GM21526 (cell line): ENCODE measurements at regions not wholly inside any gene's neighbourhood (a gene's known extent, or its start where the extent isn't known, plus 50 kb on each side); places are given as distances from the start of the nearest gene placed in this dataset.

Experiments used
- ATAC-seq: cut with Tn5 transposase; IDR thresholded peaks from one replicate; pipeline ENCODE4 v1.9.1; 2021; ENCODE audit warnings: moderate library complexity; ENCODE audit not compliant: unreplicated experiment, low FRiP score

DNA sequence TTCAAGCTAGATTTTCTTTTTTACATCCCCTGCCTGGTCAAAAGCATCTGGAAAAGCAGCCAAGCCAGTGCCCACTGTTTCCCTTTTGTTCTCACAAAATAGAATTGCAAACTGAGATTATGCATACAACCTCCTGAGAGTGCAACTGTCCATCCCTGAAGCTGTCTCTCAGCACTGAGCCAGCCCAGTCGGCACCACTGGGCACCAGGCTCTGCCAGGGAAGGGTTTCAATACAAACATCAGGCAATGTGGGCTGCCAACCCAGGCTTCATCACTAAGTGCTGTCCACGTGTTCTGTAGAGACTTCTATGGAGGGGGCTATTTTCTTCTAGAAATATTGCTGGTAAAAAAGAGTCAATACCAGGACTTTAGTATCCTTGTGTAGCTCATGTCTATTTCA, 356.3 kb upstream of the TBL1XR1 start:
- no peak for ATAC-seq

DNA sequence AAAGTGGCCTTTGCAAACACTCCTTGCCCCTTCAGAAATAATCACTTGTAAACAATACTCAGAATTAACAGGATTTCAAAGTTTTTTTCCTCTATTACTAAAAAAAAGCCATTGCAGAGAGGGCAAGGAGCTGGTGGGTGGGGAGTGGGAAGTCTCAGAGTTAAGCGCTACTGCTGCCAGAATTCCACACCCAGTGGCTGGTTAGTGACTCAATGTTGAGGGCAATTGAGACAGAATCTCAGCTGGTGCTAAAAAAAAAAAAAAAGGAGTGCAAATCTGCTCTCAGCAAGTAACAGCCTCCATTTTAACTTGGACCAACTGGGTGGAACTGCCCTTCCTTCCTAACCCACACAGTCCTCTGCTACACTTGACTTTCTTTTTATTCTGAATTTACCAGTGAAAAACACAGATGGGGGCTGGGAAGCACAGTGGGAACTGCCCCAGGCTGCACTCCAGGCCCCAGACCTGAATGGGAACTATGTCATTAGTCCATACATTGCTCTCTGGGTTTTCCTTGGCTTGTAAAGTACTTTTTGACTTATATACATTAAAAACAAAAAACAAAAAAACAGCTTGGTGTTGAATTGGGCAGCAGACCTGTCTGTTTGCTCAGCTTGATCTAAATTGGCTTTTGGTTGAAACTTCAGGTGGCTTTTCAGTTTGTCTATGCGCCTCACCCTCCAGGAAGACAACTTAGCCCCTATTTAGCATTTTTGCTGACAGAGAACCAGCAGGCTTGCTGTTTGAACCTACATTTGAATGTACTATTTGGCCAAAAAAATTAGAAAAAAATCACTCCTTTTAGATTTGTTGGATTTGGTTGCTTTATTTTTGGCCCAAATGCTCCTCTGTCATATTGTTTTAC, 357.8 kb upstream of the TBL1XR1 start:
- ATAC-seq: no peak

DNA sequence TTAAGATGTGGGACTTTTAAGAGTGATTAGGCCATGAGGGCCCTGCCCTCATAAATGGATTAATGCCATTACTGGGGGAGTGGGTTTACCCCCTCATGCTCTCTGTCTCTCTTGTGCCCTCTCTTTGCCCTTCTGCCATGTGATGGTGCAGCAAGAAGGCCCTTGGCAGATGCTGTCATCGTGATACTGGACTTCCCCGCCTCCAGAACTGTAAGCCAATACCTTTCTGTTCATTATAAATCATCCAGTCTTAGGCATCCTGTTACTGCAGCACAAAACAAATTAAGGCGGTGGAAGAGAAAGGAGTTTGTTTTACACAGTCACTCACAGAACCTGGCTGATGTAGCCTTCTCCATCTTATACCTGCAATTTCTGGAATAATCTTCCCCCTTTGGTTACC, 360.3 kb upstream of the TBL1XR1 start:
- no peak for ATAC-seq

DNA sequence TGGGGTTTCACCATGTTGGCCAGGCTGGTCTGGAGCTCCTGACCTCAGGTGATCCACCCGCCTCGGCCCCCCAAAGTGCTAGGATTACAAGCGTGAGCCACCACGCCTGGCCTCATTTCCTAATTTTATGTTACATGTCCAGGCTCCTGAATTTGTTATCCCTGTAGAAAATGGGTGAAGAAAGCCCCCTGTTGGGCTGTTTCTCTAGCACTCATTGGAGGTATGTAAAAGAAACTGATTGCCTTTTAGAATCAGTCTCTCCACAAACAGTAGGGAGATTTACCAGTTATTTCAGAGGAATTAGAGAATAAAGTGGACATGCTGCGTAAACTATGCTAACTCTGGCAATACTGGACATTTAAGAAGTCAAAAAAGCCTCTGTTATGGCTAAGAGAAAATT, 364.1 kb upstream of the TBL1XR1 start:
- ATAC-seq: no peak

DNA sequence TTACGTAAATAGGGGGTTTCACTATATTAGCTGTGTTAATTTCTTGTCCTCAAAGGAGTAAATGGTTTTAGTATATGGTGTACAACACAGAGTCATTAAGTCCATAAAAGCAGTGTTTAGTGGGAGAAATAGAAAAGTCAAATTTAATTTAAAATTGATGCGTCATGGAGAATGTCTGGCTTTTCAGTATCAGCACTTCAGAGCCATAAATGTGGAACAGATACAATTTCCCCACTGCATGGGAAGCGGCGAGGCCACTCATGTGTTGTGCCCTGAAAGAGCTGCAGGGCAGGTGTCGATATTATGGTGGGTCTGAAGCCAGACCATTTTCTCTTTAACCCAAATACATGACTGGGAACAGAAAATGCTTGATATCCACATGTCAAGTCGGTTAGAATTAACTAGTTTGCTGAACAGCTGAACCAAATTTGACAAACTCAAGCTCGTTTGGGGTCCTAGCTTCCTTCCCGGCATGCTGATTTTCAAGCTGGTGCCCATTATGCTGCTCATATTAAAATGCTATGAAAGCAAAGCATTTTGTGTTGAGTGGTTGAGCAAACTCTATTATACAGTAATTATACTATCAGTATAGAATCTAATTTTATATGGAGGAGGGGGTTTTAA, 364.6 kb upstream of the TBL1XR1 start:
- no peak for ATAC-seq

- no peak for ATAC-seq
These were observed 366.0 kb upstream of the TBL1XR1 start for GRCh38 chr3:177563243-177563780.

GRCh38 chr3:177563792-177564191, 366.5 kb upstream of the TBL1XR1 start:
- no peak for ATAC-seq

DNA sequence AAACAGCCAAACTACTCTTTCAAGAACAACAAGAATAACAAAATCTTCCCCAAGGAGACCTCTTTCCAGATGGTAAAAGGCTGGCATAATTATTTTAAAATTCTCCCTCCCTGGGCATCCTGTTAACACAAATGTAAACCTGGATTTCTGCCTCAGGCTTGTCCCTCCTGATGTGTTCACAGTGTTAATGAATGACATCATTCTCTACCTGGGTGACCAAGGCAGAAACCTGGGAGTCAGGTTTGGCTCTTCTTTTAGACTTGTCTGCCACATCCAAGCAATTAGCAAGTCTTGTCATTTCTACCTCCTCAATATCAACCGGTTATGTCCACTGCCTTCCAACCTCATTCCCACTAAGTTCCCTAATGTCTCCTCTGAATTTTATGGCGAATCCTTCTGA, 368.7 kb upstream of the TBL1XR1 start:
- ATAC-seq: no peak

- no peak for ATAC-seq
These were observed 370.6 kb upstream of the TBL1XR1 start for GRCh38 chr3:177567833-177568232.

DNA sequence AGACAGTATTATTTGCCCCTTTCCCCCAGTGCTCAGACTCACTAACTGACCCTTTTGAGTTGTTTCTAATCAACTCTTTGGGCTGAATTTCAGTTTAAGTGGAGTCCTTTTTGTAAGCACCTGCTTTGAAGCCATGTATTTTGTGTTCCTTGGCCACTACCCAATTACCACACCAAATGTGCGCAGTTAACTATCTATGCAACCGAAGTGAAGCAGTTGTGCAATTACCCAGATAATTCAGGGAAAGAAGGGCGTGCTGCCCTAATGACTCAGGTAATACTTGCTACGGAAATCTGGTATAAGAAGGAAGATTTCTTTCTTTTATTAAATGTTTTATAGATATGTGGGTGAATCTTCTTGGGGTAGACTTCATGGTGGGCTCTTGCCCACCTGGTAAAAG, 371.9 kb upstream of the TBL1XR1 start:
- no peak for ATAC-seq

DNA sequence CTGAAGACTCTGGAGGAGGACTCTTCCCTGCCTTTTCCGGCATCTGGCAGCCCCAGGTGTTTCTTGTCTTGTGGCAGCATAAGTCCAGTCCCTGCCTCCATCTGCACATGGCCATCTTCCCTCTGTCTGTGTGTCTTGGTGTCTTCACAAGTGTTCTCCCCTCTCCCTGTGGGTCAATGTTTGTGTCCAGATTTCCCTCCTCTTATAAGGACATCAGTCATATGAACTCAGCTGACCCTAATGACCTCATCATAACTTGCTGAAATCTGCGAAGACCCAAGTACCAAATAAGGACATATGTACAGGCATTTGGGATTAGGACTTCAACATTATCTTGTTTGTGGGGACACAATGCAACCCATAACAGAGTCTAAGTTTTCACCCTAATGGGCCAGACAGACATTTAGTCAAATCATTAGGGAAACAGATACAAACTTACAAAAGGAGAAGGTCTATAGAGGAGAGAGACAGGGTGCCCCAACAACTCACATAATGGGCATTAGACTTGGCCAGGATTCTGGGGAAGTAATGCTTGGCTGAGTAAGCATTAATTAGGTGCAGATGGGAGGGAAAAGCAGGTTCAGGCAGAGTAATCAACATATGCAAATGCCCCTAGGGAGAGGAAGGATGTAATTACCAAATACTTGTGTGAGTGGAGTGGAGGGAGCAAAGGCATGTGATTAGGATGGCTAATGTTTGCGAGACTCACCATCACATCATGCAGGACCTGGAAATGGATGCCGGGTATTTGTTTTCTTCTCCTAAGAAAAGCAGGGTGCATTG, 372.8 kb upstream of the TBL1XR1 start:
- no peak for ATAC-seq

GRCh38 chr3:177571271-177571943, 374.1 kb upstream of the TBL1XR1 start:
- ATAC-seq: no peak

- no peak for ATAC-seq
These were observed 374.6 kb upstream of the TBL1XR1 start for GRCh38 chr3:177571944-177572315.

DNA sequence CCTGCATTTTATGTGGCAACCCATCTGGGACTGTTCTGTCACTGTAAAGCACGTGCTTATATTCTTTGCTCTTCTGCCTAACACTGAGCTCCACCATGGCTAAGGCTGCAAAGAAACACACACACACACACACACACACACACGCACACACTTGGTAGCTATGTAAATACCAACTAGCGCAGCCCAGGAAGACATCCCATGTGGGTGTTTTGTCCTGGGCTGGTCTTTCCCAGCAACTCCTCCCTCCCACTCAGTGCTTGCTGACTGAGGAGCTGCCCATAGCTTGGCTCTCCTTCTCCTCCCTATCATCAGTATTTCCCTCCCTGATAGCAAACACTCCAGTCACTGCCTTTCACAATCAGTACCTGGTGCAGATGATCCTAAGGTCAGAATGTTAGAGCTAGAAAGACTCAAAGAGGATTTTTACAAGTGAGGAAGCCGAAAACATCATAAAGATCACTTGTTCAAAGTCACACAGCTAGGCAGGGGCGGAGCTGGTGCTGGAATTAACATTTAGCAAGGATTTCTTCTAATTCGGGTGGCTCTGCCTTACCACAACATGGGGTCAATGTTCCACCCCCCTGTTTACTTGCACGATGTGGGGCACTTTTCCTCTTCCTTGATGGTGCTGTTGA, 377.1 kb upstream of the TBL1XR1 start:
- no peak for ATAC-seq

GRCh38 chr3:177576746-177577145, 379.5 kb upstream of the TBL1XR1 start:
- no peak for ATAC-seq

DNA sequence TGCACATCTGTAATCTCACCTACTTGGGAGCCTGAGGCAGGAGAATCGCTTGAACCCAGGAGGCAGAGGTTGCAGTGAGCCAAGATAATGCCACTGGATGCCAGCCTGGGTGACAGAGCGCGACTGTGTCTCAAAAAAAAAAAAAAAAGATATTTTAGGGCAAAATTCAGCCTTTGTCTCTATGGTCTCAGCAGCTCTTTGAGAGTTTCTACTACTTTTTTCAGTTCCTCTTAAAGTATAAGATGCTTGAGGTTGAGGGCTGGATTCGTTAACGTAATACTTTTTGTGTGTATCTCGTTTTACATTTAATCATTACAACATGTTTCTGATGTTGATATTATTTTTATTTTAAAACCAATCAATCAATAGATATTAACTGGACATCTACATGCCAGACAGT, 381.2 kb upstream of the TBL1XR1 start:
- ATAC-seq: peak; percentile 94

DNA sequence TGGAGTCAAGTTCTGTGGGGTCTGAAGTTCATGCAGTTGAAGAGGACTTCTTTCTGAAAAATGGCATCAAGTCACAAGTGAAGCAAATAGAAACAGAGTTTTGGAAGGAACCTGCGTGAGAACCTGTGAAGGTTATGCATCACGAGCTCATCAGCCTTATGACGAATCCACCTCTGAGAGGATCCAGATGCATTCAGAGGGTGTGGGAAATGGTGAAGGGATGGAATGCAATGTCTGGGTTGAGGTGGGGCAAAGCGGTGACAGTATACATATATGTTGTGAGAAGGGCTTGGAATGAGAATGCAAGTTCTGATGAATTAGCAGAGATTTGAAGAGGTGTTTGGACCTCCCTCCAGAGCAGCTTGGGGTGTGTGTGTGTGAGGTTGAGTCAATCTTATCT, 382.1 kb upstream of the TBL1XR1 start:
- ATAC-seq: no peak

DNA sequence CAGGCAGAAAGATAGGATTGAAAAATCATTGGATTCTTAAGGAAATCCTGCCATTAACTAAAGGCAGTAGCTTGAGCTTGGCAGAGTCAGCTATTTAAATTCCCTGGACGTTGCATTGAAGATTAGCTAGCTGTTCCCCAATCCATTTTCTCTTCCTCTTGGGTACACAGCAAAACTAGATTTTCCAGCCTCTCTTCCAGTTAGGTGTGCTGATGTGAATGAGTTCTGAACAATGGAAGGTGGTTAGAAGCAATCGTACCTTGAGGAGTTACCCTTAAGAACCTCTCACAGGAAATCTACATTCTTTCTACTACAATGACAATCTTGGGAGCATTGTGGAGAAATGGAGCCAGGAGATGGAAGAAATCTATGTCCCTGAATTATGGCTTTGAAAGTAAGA, 383.2 kb upstream of the TBL1XR1 start:
- no peak for ATAC-seq

- ATAC-seq: no peak
These were observed 388.0 kb upstream of the TBL1XR1 start for GRCh38 chr3:177585271-177585670.

GRCh38 chr3:177589041-177589650, 391.9 kb upstream of the TBL1XR1 start:
- no peak for ATAC-seq
